H1 (cell line): ENCODE measurements at regions not wholly inside any gene's neighbourhood (a gene's known extent, or its start where the extent isn't known, plus 50 kb on each side); places are given as distances from the start of the nearest gene placed in this dataset.

Source experiments
- CTCF ChIA-PET: fragments of 300-600 bp; sonication (Branson Sonifier 250); formaldehyde crosslinking; loops from one replicate; lab custom pipeline; 2021; ENCODE audit not compliant: partially characterized antibody; lab: Charles Lee
- POLR2A ChIA-PET: fragments of 300-600 bp; sonication (Branson Sonifier 250); formaldehyde crosslinking; loops from one replicate; lab custom pipeline; 2021; ENCODE audit warnings: inconsistent platforms; ENCODE audit not compliant: partially characterized antibody; lab: Charles Lee
- DNase-seq, 2 experiments: peaks; one replicate each; pipeline versions ENCODE4 v3.0.0 to v3.0.0-alpha.2; 2010 to 2022; ENCODE audit warnings: low spot score in 2 of 2, low read depth in 1 of 2, mixed read lengths in 1 of 2
- FAIRE-seq: peaks from 2 replicates; lab custom pipeline; 2011; peaks lifted over from hg19 to GRCh38; lab: Jason Lieb, UNC
- H2AFZ ChIP-seq: 2 replicates; pipeline ENCODE4 v1.8.1; 2012; ENCODE audit warnings: low read length, inconsistent platforms
- H2AK5ac ChIP-seq: 2 replicates; pipeline ENCODE4 v1.6.1; 2013; ENCODE audit warnings: low read depth, low read length
- H2BK120ac ChIP-seq: replicated peaks from 2 replicates; pipeline ENCODE3; 2013; ENCODE audit warnings: low read depth, low read length, inconsistent platforms
- H2BK12ac ChIP-seq: 2 replicates; pipeline ENCODE4 v1.6.1; 2013; ENCODE audit warnings: low read depth, low read length
- H2BK15ac ChIP-seq: 2 replicates; pipeline ENCODE4 v1.6.1; 2013; ENCODE audit warnings: low read length
- H2BK20ac ChIP-seq: 2 replicates; pipeline ENCODE4 v1.6.1; 2013; ENCODE audit warnings: low read length
- H2BK5ac ChIP-seq: 2 replicates; pipeline ENCODE4 v1.6.1; 2013; ENCODE audit warnings: low read depth, low read length
- H3K14ac ChIP-seq: 2 replicates; pipeline ENCODE4 v1.6.1; 2013; ENCODE audit warnings: inconsistent platforms; ENCODE audit not compliant: insufficient read length
- H3K18ac ChIP-seq: 2 replicates; pipeline ENCODE4 v1.6.1; 2013; ENCODE audit warnings: low read length; ENCODE audit errors: extremely low read depth
- H3K23ac ChIP-seq: 2 replicates; pipeline ENCODE4 v1.6.1; 2013; ENCODE audit warnings: inconsistent platforms; ENCODE audit not compliant: insufficient read length
- H3K23me2 ChIP-seq: 2 replicates; pipeline ENCODE4 v1.6.1; 2013; ENCODE audit warnings: low read depth, low read length
- H3K27ac ChIP-seq: 2 replicates; pipeline ENCODE4 v1.6.1; 2011; ENCODE audit warnings: low read depth, low read length, inconsistent platforms
- H3K27me3 ChIP-seq, 4 experiments: replicated peaks in 1 of 4; 1 replicate in 1 of 4; 2 replicates in 3 of 4; pipeline versions ENCODE4 v1.6.1 to v1.8.1; 2011 to 2013; ENCODE audit warnings: low read length in 3 of 4, mild to moderate bottlenecking in 3 of 4, inconsistent platforms in 2 of 4, mixed read lengths in 2 of 4, moderate library complexity in 1 of 4; ENCODE audit not compliant: control insufficient read depth in 3 of 4, insufficient read depth in 3 of 4; ENCODE audit errors: extremely low read depth in 1 of 4
- H3K36me3 ChIP-seq, 4 experiments: 2 replicates each; pipeline versions ENCODE4 v1.6.1 to v1.8.1; 2011 to 2013; ENCODE audit warnings: mild to moderate bottlenecking in 4 of 4, low read length in 3 of 4, moderate library complexity in 2 of 4, control low read depth in 1 of 4, inconsistent platforms in 1 of 4; ENCODE audit not compliant: insufficient read depth in 4 of 4, control insufficient read depth in 2 of 4
- H3K4ac ChIP-seq: replicated peaks from 2 replicates; pipeline ENCODE3; 2013; ENCODE audit warnings: low read length, low read depth, mixed read lengths, inconsistent platforms; ENCODE audit not compliant: insufficient read length
- H3K4me1 ChIP-seq, 4 experiments: replicated peaks in 1 of 4; 1 replicate in 1 of 4; 2 replicates in 3 of 4; pipeline versions ENCODE4 v1.6.1 to v1.8.1; 2011 to 2013; ENCODE audit warnings: low read length in 3 of 4, inconsistent platforms in 2 of 4, mixed read lengths in 1 of 4; ENCODE audit not compliant: insufficient read depth in 4 of 4, control insufficient read depth in 3 of 4
- H3K4me2 ChIP-seq, 2 experiments: 2 replicates each; pipeline versions ENCODE4 v1.6.1 to v1.8.1; 2011 to 2013; ENCODE audit warnings: low read depth in 2 of 2, low read length in 2 of 2, control low read depth in 1 of 2, inconsistent platforms in 1 of 2, mild to moderate bottlenecking in 1 of 2; ENCODE audit not compliant: insufficient read depth in 1 of 2
- H3K4me3 ChIP-seq, 4 experiments: fragments of 200-600, 300-600 bp in 1 of 4; sonication (generic), shearing (Covaris generic), sonication (Bioruptor Twin) in 1 of 4; 2 replicates each; pipeline versions ENCODE4 v1.5.1 to v1.8.1; 2011 to 2016; ENCODE audit warnings: low read length in 4 of 4, low read depth in 3 of 4, control low read depth in 2 of 4, inconsistent platforms in 2 of 4, mild to moderate bottlenecking in 2 of 4, mixed read lengths in 1 of 4, moderate library complexity in 1 of 4; ENCODE audit not compliant: insufficient read depth in 2 of 4; ENCODE audit errors: extremely low read depth in 1 of 4
- H3K56ac ChIP-seq: replicated peaks from 2 replicates; pipeline ENCODE3; 2013; ENCODE audit warnings: low read depth, mild to moderate bottlenecking, mixed read lengths, low read length, inconsistent platforms; ENCODE audit not compliant: insufficient read length
- H3K79me1 ChIP-seq: 2 replicates; pipeline ENCODE4 v1.6.1; 2013; ENCODE audit warnings: low read depth, low read length, control low read depth
- H3K79me2 ChIP-seq, 2 experiments: 2 replicates each; pipeline versions ENCODE4 v1.6.1 to v1.8.1; 2012 to 2013; ENCODE audit warnings: low read length in 2 of 2, mild to moderate bottlenecking in 2 of 2, inconsistent platforms in 1 of 2; ENCODE audit not compliant: insufficient read depth in 2 of 2, control insufficient read depth in 1 of 2
- H3K9ac ChIP-seq, 4 experiments: replicated peaks in 1 of 4; 1 replicate in 1 of 4; 2 replicates in 3 of 4; pipeline versions ENCODE4 v1.6.1 to v1.8.1; 2011 to 2013; ENCODE audit warnings: low read depth in 3 of 4, low read length in 3 of 4, control low read depth in 2 of 4, mild to moderate bottlenecking in 2 of 4, moderate library complexity in 2 of 4, inconsistent platforms in 1 of 4; ENCODE audit errors: extremely low read depth in 1 of 4
- H3K9me3 ChIP-seq, 2 experiments: 2 replicates each; pipeline versions ENCODE4 v1.6.1 to v1.8.1; 2012 to 2013; ENCODE audit warnings: mild to moderate bottlenecking in 2 of 2, moderate library complexity in 2 of 2, control low read depth in 1 of 2, inconsistent platforms in 1 of 2, low read depth in 1 of 2, low read length in 1 of 2, mixed read lengths in 1 of 2; ENCODE audit not compliant: insufficient read depth in 2 of 2
- H4K20me1 ChIP-seq, 2 experiments: replicated peaks in 1 of 2; 2 replicates each; pipeline versions ENCODE3 to v1.8.1; 2011 to 2013; ENCODE audit warnings: inconsistent platforms in 2 of 2, low read length in 2 of 2, mild to moderate bottlenecking in 1 of 2; ENCODE audit not compliant: insufficient read depth in 2 of 2, control insufficient read depth in 1 of 2
- H4K5ac ChIP-seq: 2 replicates; pipeline ENCODE4 v1.6.1; 2013; ENCODE audit warnings: low read length, low read depth, mixed read lengths, inconsistent platforms; ENCODE audit not compliant: insufficient read length
- H4K8ac ChIP-seq: 2 replicates; pipeline ENCODE4 v1.8.0; 2013; ENCODE audit warnings: mild to moderate bottlenecking, moderate library complexity, low read length, inconsistent platforms; ENCODE audit not compliant: insufficient read depth; ENCODE audit errors: extremely low read depth
- H4K91ac ChIP-seq: replicated peaks from 2 replicates; pipeline ENCODE3; 2013; ENCODE audit warnings: low read length, mixed read lengths, inconsistent platforms; ENCODE audit not compliant: insufficient read length
- CBX8 ChIP-seq: fragments of 300-800, 300-1000 bp; sonication (generic); IDR thresholded peaks from 2 replicates; pipeline ENCODE4 v1.7.1; 2016; ENCODE audit warnings: low read depth, low read length, borderline replicate concordance
- JUND ChIP-seq: IDR thresholded peaks from 2 replicates; pipeline ENCODE4 v1.6.1; 2011; ENCODE audit warnings: mild to moderate bottlenecking, improper control_type of control experiment, low read length
- RNF2 ChIP-seq: fragments of 200-900, 300-1000 bp; sonication (generic); IDR thresholded peaks from 2 replicates; pipeline ENCODE4 v1.7.1; 2016; ENCODE audit warnings: borderline replicate concordance, low read depth, mild to moderate bottlenecking, antibody characterized with exemption, low read length; ENCODE audit not compliant: poor library complexity, severe bottlenecking; ENCODE audit errors: missing control alignments
- TAF7 ChIP-seq: optimal IDR thresholded peaks from 2 replicates; pipeline ENCODE3; 2011; ENCODE audit warnings: low read depth, mild to moderate bottlenecking, inconsistent platforms, low read length, moderate library complexity, borderline replicate concordance
- WGBS, 2 experiments: shearing (Covaris generic) in 1 of 2; methylation state at CpG; one replicate each; pipeline versions ENCODE4 v1.1.6 to v1.1.7; 2013 to 2015; ENCODE audit warnings: low lambda C conversion rate in 2 of 2, mixed read lengths in 2 of 2, inconsistent platforms in 1 of 2, low coverage in 1 of 2, missing lambda C conversion rate in 1 of 2; ENCODE audit not compliant: insufficient replicate concordance in 2 of 2, insufficient coverage in 1 of 2, insufficient read length in 1 of 2; ENCODE audit errors: extremely low coverage in 1 of 2, missing lambda C conversion rate in 1 of 2; 5-methylcytosine and 5-hydroxymethylcytosine counted together

DNA sequence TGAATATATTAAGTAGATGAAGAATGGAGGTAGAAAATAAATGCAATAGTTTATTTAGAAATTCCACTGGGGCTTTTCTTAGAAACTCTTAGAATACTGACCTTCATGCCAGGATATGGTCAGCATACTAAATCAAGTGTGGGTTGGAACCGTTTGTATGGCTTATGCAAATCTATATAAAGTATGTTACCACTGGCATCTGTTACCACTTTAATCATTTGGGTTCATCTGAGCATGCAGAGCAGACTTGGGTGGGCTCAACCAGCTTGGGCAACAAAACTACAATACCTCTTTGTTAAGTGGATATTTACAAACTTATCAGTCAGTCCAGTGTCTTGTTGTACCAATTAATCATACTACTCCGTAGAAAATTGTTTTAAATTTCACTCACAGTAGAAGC, 125.8 kb downstream of the CRPPA start:
- Histone ChIP-seq H3K14ac (no peak overlapping the region), H3K27me3 (no peaks in the 10 kb centered on the region), H4K8ac (no peak overlapping the region), H2BK15ac (no peak overlapping the region), H3K4me3 (no peak overlapping the region), H3K18ac (no peak overlapping the region), H2BK12ac (no peak overlapping the region), H2AFZ (no peak overlapping the region), H2AK5ac (no peak overlapping the region), H3K56ac (no peak overlapping the region), H3K27ac (no peak overlapping the region), H4K20me1 (no peaks in the 10 kb centered on the region), H3K9me3 (no peaks in the 10 kb centered on the region), H3K23me2 (no peaks in the 10 kb centered on the region), H3K4me1 (no peaks in the 10 kb centered on the region), H3K79me1 (no peaks in the 10 kb centered on the region), H4K91ac (no peak overlapping the region), H3K4ac (no peak overlapping the region), H3K4me2 (no peak overlapping the region), H2BK20ac (no peak overlapping the region), H3K79me2 (no peaks in the 10 kb centered on the region), H2BK120ac (no peak overlapping the region), H3K9ac (no peak overlapping the region), H4K5ac (no peak overlapping the region), H3K36me3 (no peaks in the 10 kb centered on the region), H2BK5ac (no peak overlapping the region), H3K23ac (no peak overlapping the region)
- FAIRE-seq (no peak), DNase-seq (no peak)
- CTCF ChIA-PET = no interaction called here
- POLR2A ChIA-PET = no interaction called here
- WGBS, 2 experiments = 89% methylated on average over 2 of the region's 2 CpGs; no CpG with 5 or more reads in 1 of the 2 experiments
- TF ChIP-seq TAF7 (no peak), CBX8 (no peak), JUND (no peak), RNF2 (no peak)
